HEK293 (cell line): ENCODE measurements at regions not wholly inside any gene's neighbourhood (a gene's known extent, or its start where the extent isn't known, plus 50 kb on each side); places are given as distances from the start of the nearest gene placed in this dataset.

Experiments
- CTCF ChIA-PET: fragments of 350-600 bp; formaldehyde crosslinking; extraction: SDS; loops from one replicate; lab custom pipeline; 2021; ENCODE audit warnings: antibody characterized with exemption; lab: Yijun Ruan, JAX
- POLR2A ChIA-PET: fragments of 300-600 bp; formaldehyde crosslinking; extraction: SDS; loops from one replicate; lab custom pipeline; 2020; ENCODE audit warnings: antibody characterized with exemption, inconsistent platforms; lab: Yijun Ruan, JAX
- H3K27ac ChIP-seq: fragments of 200-500 bp; sonication (Bioruptor generic); 2 replicates; pipeline ENCODE4 v1.5.1; 2014; ENCODE audit warnings: low read depth, low read length, control low read depth, inconsistent platforms; ENCODE audit errors: extremely low read depth
- H3K36me3 ChIP-seq, 2 experiments: fragments of 200-500 bp in 1 of 2; sonication (Bioruptor generic) in 1 of 2; 1 replicate in 1 of 2; 2 replicates in 1 of 2; pipeline ENCODE4 v1.5.1; 2014 to 2017; ENCODE audit warnings: inconsistent platforms in 2 of 2, low read length in 2 of 2; ENCODE audit not compliant: control insufficient read depth in 2 of 2, insufficient read depth in 1 of 2
- H3K4me1 ChIP-seq: fragments of 200-500 bp; sonication (Bioruptor generic); 2 replicates; pipeline ENCODE4 v1.5.1; 2014; ENCODE audit warnings: mild to moderate bottlenecking, low read length, inconsistent platforms; ENCODE audit not compliant: control insufficient read depth, insufficient read depth
- H3K4me3 ChIP-seq: 2 replicates; pipeline ENCODE4 v1.5.1; 2011; ENCODE audit warnings: low read depth, mild to moderate bottlenecking, control low read depth, low read length, moderate library complexity
- H3K9me3 ChIP-seq: fragments of 200-500 bp; sonication (Bioruptor generic); 2 replicates; pipeline ENCODE4 v1.5.1; 2014; ENCODE audit warnings: low read depth, low read length, inconsistent platforms; ENCODE audit not compliant: control insufficient read depth, insufficient read depth
- BCL11A ChIP-seq: fragments of 450-650 bp; formaldehyde crosslinking; IDR thresholded peaks from 2 replicates; pipeline ENCODE4 v1.5.1; 2016; ENCODE audit warnings: low read depth, missing biosample characterization, missing genetic modification characterization
- GLI2 ChIP-seq: fragments of 450-650 bp; formaldehyde crosslinking; IDR thresholded peaks from 2 replicates; pipeline ENCODE4; 2017; ENCODE audit warnings: missing biosample characterization, missing genetic modification characterization, low read depth, borderline replicate concordance
- KLF17 ChIP-seq: fragments of 450-650 bp; formaldehyde crosslinking; IDR thresholded peaks from 2 replicates; pipeline ENCODE4 v1.5.1; 2016; ENCODE audit warnings: missing biosample characterization, missing genetic modification characterization
- KLF8 ChIP-seq: fragments of 450-650 bp; formaldehyde crosslinking; IDR thresholded peaks from 2 replicates; pipeline ENCODE4 v1.5.1; 2016; ENCODE audit warnings: missing biosample characterization, missing genetic modification characterization
- ZBTB44 ChIP-seq: fragments of 450-650 bp; IDR thresholded peaks from 2 replicates; pipeline ENCODE4 v1.5.1; 2018; ENCODE audit warnings: missing biosample characterization, mild to moderate bottlenecking, missing genetic modification characterization
- ZIC2 ChIP-seq: fragments of 450-650 bp; formaldehyde crosslinking; IDR thresholded peaks from 2 replicates; pipeline ENCODE4 v1.5.1; 2016; ENCODE audit warnings: missing biosample characterization, missing genetic modification characterization
- ZNF121 ChIP-seq: fragments of 450-650 bp; formaldehyde crosslinking; IDR thresholded peaks from 2 replicates; pipeline ENCODE4 v1.5.1; 2016; ENCODE audit warnings: missing biosample characterization, missing genetic modification characterization
- ZNF19 ChIP-seq: fragments of 450-650 bp; formaldehyde crosslinking; IDR thresholded peaks from 2 replicates; pipeline ENCODE4; 2016; ENCODE audit warnings: missing biosample characterization, missing genetic modification characterization, low read depth
- ZNF311 ChIP-seq: fragments of 450-650 bp; formaldehyde crosslinking; IDR thresholded peaks from 2 replicates; pipeline ENCODE4 v1.5.1; 2017; ENCODE audit warnings: missing biosample characterization, missing genetic modification characterization, borderline replicate concordance
- ZNF426 ChIP-seq: fragments of 450-650 bp; formaldehyde crosslinking; IDR thresholded peaks from 2 replicates; pipeline ENCODE4 v1.5.1; 2017; ENCODE audit warnings: missing biosample characterization, missing genetic modification characterization, mild to moderate bottlenecking, inconsistent platforms, moderate library complexity
- ZNF501 ChIP-seq: fragments of 450-650 bp; formaldehyde crosslinking; IDR thresholded peaks from 2 replicates; pipeline ENCODE4 v1.5.1; 2016; ENCODE audit warnings: missing biosample characterization, missing genetic modification characterization
- ZNF530 ChIP-seq: fragments of 450-650 bp; formaldehyde crosslinking; IDR thresholded peaks from 2 replicates; pipeline ENCODE4 v1.5.1; 2016; ENCODE audit warnings: low read depth, missing biosample characterization, missing genetic modification characterization
- ZNF544 ChIP-seq: fragments of 450-650 bp; formaldehyde crosslinking; IDR thresholded peaks from 2 replicates; pipeline ENCODE4 v1.5.0; 2017; ENCODE audit warnings: missing biosample characterization, missing genetic modification characterization
- ZNF610 ChIP-seq: fragments of 450-650 bp; formaldehyde crosslinking; IDR thresholded peaks from 2 replicates; pipeline ENCODE4 v1.5.1; 2016; ENCODE audit warnings: missing biosample characterization, missing genetic modification characterization, borderline replicate concordance
- ZNF624 ChIP-seq: fragments of 450-650 bp; formaldehyde crosslinking; IDR thresholded peaks from 2 replicates; pipeline ENCODE4 v1.5.1; 2017; ENCODE audit warnings: missing biosample characterization, missing genetic modification characterization
- ZNF626 ChIP-seq: fragments of 450-650 bp; sonication (Bioruptor Pico); formaldehyde crosslinking; IDR thresholded peaks from 2 replicates; pipeline ENCODE4 v1.5.1; 2018; ENCODE audit warnings: missing biosample characterization, missing genetic modification characterization, inconsistent platforms
- ZNF658 ChIP-seq: fragments of 450-650 bp; formaldehyde crosslinking; IDR thresholded peaks from 2 replicates; pipeline ENCODE4; 2016; ENCODE audit warnings: missing biosample characterization, missing genetic modification characterization
- ZNF664 ChIP-seq: fragments of 450-650 bp; formaldehyde crosslinking; IDR thresholded peaks from 2 replicates; pipeline ENCODE4 v1.5.1; 2016; ENCODE audit warnings: missing biosample characterization, missing genetic modification characterization
- ZNF670 ChIP-seq: fragments of 450-650 bp; formaldehyde crosslinking; IDR thresholded peaks from 2 replicates; pipeline ENCODE4 v1.5.1; 2016; ENCODE audit warnings: missing biosample characterization, missing genetic modification characterization, low read depth
- ZNF830 ChIP-seq: fragments of 450-650 bp; IDR thresholded peaks from 2 replicates; pipeline ENCODE4 v1.5.0; 2018; ENCODE audit warnings: missing biosample characterization, missing genetic modification characterization, low read depth, mild to moderate bottlenecking, moderate library complexity
- ZSCAN4 ChIP-seq: fragments of 450-650 bp; formaldehyde crosslinking; IDR thresholded peaks from 2 replicates; pipeline ENCODE4 v1.5.1; 2017; ENCODE audit warnings: missing biosample characterization, missing genetic modification characterization
- TF ChIP-seq, protein P1 (sequence below): fragments of 450-650 bp; formaldehyde crosslinking; IDR thresholded peaks from 2 replicates; pipeline ENCODE4 v1.5.1; 2016; ENCODE audit warnings: missing biosample characterization, missing genetic modification characterization
- TF ChIP-seq, protein P2 (sequence below): fragments of 450-650 bp; formaldehyde crosslinking; IDR thresholded peaks from 2 replicates; pipeline ENCODE4 v1.5.1; 2016; ENCODE audit warnings: missing biosample characterization, missing genetic modification characterization

GRCh38 chr5:2890011-2890410 is 138.5 kb upstream of the IRX2 start:
- ChIA-PET CTCF (no interaction called here), POLR2A (no interaction called here)
- TF ChIP-seq GLI2 (tag by site-specific recombination) (no peak), ZNF664 (tag by site-specific recombination) (no peak), ZBTB44 (no peak), ZIC2 (tag by site-specific recombination) (no peak), ZNF658 (tag by site-specific recombination) (no peak)
- H3K36me3 ChIP-seq = no peaks in the 10 kb centered on the region
- H3K9me3 ChIP-seq = no peaks in the 10 kb centered on the region
- no peak overlapping the region for H3K4me3 ChIP-seq
- H3K4me1 ChIP-seq = no peaks in the 10 kb centered on the region
- H3K27ac ChIP-seq = no peak overlapping the region

- Histone ChIP-seq H3K4me1 (no peaks in the 10 kb centered on the region), H3K9me3 (no peaks in the 10 kb centered on the region), H3K4me3 (no peak overlapping the region), H3K36me3 (no peaks in the 10 kb centered on the region), H3K27ac (no peak overlapping the region)
- POLR2A ChIA-PET = no interaction called here
- CTCF ChIA-PET = no interaction called here
- TF ChIP-seq, protein P1, sequence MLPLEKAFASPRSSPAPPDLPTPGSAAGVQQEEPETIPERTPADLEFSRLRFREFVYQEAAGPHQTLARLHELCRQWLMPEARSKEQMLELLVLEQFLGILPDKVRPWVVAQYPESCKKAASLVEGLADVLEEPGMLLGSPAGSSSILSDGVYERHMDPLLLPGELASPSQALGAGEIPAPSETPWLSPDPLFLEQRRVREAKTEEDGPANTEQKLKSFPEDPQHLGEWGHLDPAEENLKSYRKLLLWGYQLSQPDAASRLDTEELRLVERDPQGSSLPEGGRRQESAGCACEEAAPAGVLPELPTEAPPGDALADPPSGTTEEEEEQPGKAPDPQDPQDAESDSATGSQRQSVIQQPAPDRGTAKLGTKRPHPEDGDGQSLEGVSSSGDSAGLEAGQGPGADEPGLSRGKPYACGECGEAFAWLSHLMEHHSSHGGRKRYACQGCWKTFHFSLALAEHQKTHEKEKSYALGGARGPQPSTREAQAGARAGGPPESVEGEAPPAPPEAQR = no peak
- TF ChIP-seq ZSCAN4 (tag by site-specific recombination) (peak; percentile 85), ZNF670 (no peak), ZNF19 (tag by site-specific recombination) (no peak), ZNF530 (tag by site-specific recombination) (no peak), ZNF121 (no peak)
- TF ChIP-seq, protein P2, sequence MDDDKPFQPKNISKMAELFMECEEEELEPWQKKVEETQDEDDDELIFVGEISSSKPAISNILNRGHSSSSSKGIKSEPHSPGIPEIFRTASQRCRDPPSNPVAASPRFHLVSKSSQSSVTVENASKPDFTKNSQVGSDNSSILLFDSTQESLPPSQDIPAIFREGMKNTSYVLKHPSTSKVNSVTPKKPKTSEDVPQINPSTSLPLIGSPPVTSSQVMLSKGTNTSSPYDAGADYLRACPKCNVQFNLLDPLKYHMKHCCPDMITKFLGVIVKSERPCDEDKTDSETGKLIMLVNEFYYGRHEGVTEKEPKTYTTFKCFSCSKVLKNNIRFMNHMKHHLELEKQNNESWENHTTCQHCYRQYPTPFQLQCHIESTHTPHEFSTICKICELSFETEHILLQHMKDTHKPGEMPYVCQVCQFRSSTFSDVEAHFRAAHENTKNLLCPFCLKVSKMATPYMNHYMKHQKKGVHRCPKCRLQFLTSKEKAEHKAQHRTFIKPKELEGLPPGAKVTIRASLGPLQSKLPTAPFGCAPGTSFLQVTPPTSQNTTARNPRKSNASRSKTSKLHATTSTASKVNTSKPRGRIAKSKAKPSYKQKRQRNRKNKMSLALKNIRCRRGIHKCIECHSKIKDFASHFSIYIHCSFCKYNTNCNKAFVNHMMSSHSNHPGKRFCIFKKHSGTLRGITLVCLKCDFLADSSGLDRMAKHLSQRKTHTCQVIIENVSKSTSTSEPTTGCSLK = no peak
Measured at GRCh38 chr5:2888520-2889060, 137.1 kb upstream of the IRX2 start.

- Histone ChIP-seq H3K4me3 (no peak overlapping the region), H3K27ac (no peak overlapping the region), H3K36me3 (no peaks in the 10 kb centered on the region), H3K4me1 (no peaks in the 10 kb centered on the region), H3K9me3 (no peaks in the 10 kb centered on the region)
- ChIA-PET POLR2A (no interaction called here), CTCF (no interaction called here)
- no peak for TF ChIP-seq KLF8 (tag by site-specific recombination)
- no peak for TF ChIP-seq ZNF624 (tag by site-specific recombination)
- no peak for TF ChIP-seq KLF17 (tag by site-specific recombination)
- TF ChIP-seq ZNF830 = no peak
- no peak for TF ChIP-seq BCL11A (tag by site-specific recombination)
- TF ChIP-seq ZNF501 (tag by site-specific recombination) = no peak
- no peak for TF ChIP-seq ZNF610 (tag by site-specific recombination)
- TF ChIP-seq ZNF311 (tag by site-specific recombination) = no peak
- TF ChIP-seq ZNF544 (tag by site-specific recombination) = no peak
- no peak for TF ChIP-seq ZNF626
- no peak for TF ChIP-seq ZNF426
Measured at GRCh38 chr5:2887481-2888348, 136.2 kb upstream of the IRX2 start.
